Keratinocyte (primary cell): ENCODE measurements at regions not wholly inside any gene's neighbourhood (a gene's known extent, or its start where the extent isn't known, plus 50 kb on each side); places are given as distances from the start of the nearest gene placed in this dataset.

Source experiments
- DNase-seq: peaks from one replicate; pipeline ENCODE4 v3.0.0-alpha.2; 2011; ENCODE audit warnings: low read depth, missing footprints, low spot score
- FAIRE-seq: peaks from 2 replicates; lab custom pipeline; 2011; peaks lifted over from hg19 to GRCh38; lab: Jason Lieb, UNC
- H2AFZ ChIP-seq: 2 replicates; pipeline ENCODE4 v1.6.0; 2012; ENCODE audit warnings: low read length, control low read depth, inconsistent platforms; ENCODE audit not compliant: control insufficient read depth
- H3K27ac ChIP-seq: 2 replicates; pipeline ENCODE4 v1.5.1; 2011; ENCODE audit warnings: low read length; ENCODE audit not compliant: control insufficient read depth, insufficient read depth
- H3K27me3 ChIP-seq: 3 replicates; pipeline ENCODE4 v1.6.0; 2011; ENCODE audit warnings: low read length; ENCODE audit not compliant: control insufficient read depth, insufficient read depth; ENCODE audit errors: extremely low read depth
- H3K36me3 ChIP-seq, 2 experiments: 2 replicates in 1 of 2; 3 replicates in 1 of 2; pipeline ENCODE4 v1.5.1; 2011; ENCODE audit warnings: low read length in 2 of 2, mild to moderate bottlenecking in 1 of 2; ENCODE audit not compliant: control insufficient read depth in 2 of 2, insufficient read depth in 2 of 2; ENCODE audit errors: extremely low read depth in 1 of 2
- H3K4me1 ChIP-seq: 3 replicates; pipeline ENCODE4 v1.5.1; 2011; ENCODE audit warnings: low read length; ENCODE audit not compliant: control insufficient read depth, insufficient read depth; ENCODE audit errors: extremely low read depth
- H3K4me2 ChIP-seq: 3 replicates; pipeline ENCODE4 v1.6.0; 2011; ENCODE audit warnings: low read depth, low read length; ENCODE audit not compliant: control insufficient read depth, insufficient read depth; ENCODE audit errors: extremely low read depth
- H3K4me3 ChIP-seq, 3 experiments: fragments of 200-600 bp in 1 of 3; sonication (generic) in 1 of 3; 2 replicates in 2 of 3; 3 replicates in 1 of 3; pipeline ENCODE4 v1.5.1; 2011 to 2016; ENCODE audit warnings: low read length in 3 of 3, mild to moderate bottlenecking in 3 of 3, control low read depth in 2 of 3, inconsistent platforms in 1 of 3, low read depth in 1 of 3, mixed read lengths in 1 of 3, mixed run types in 1 of 3, moderate library complexity in 1 of 3; ENCODE audit not compliant: control insufficient read depth in 2 of 3, insufficient read depth in 2 of 3; ENCODE audit errors: extremely low read depth in 1 of 3
- H3K79me2 ChIP-seq: 2 replicates; pipeline ENCODE4 v1.6.0; 2012; ENCODE audit warnings: low read length; ENCODE audit not compliant: control insufficient read depth, insufficient read depth
- H3K9ac ChIP-seq: 3 replicates; pipeline ENCODE4 v1.6.0; 2011; ENCODE audit warnings: low read length; ENCODE audit not compliant: control insufficient read depth, insufficient read depth; ENCODE audit errors: extremely low read depth
- H3K9me1 ChIP-seq: 3 replicates; pipeline ENCODE4 v1.6.0; 2011; ENCODE audit warnings: low read length; ENCODE audit not compliant: control insufficient read depth, insufficient read depth; ENCODE audit errors: extremely low read depth
- H3K9me3 ChIP-seq: 2 replicates; pipeline ENCODE4 v1.5.1; 2012; ENCODE audit warnings: low read depth, low read length; ENCODE audit not compliant: control insufficient read depth
- H4K20me1 ChIP-seq: 3 replicates; pipeline ENCODE4 v1.6.0; 2011; ENCODE audit warnings: low read length; ENCODE audit not compliant: control insufficient read depth, insufficient read depth; ENCODE audit errors: extremely low read depth
- CTCF ChIP-seq, 3 experiments: IDR thresholded peaks in 1 of 3; conservative IDR thresholded peaks in 1 of 3; optimal IDR thresholded peaks in 1 of 3; 2 replicates in 2 of 3; 3 replicates in 1 of 3; pipeline versions ENCODE3 to v1.5.1; 2011; ENCODE audit warnings: low read length in 3 of 3, mild to moderate bottlenecking in 3 of 3, moderate library complexity in 2 of 3, control low read depth in 1 of 3, inconsistent platforms in 1 of 3; ENCODE audit not compliant: insufficient read depth in 2 of 3; ENCODE audit errors: extremely low read depth in 1 of 3
- EZH2 ChIP-seq: IDR thresholded peaks from one replicate; pipeline ENCODE4 v1.6.1; 2012; ENCODE audit warnings: inconsistent platforms, mild to moderate bottlenecking, low read length, moderate library complexity
- dilution Hi-C: fragments of 300-500 bp; cut with MboI; formaldehyde crosslinking; loops from one replicate; pipeline ENCODE4 v1.7.0; 2020; ENCODE audit warnings: low sequenced_read_pairs; ENCODE audit not compliant: extremely low pct_ligation_motif_present

GRCh38 chr6:134446218-134446848, 128.4 kb upstream of the SGK1 start:
- Histone ChIP-seq H3K27ac (peak overlapping the region; percentile 59), H4K20me1 (no peaks in the 10 kb centered on the region), H3K4me1 (peaks cover 27% of the 10 kb centered on the region), H3K36me3 (no peaks in the 10 kb centered on the region), H3K9me1 (no peaks in the 10 kb centered on the region), H3K4me3 (no peak overlapping the region), H3K27me3 (no peaks in the 10 kb centered on the region), H3K4me2 (no peak overlapping the region), H3K9me3 (no peaks in the 10 kb centered on the region), H3K79me2 (no peaks in the 10 kb centered on the region), H3K9ac (peak overlapping the region; percentile 24), H2AFZ (no peak overlapping the region)
- peak in 1 of 3 experiments; percentile 4 for TF ChIP-seq CTCF (optimal IDR thresholded peaks at IDR 0.05 in 1 of 3, IDR thresholded peaks at IDR 0.05 in 1 of 3, conservative IDR thresholded peaks at IDR 0.05 in 1 of 3; ENCODE audit: extremely low read depth in 1 of 3, insufficient read depth in 2 of 3, low read length in 3 of 3)
- TF ChIP-seq EZH2 = no peak
- FAIRE-seq = peak; percentile 82
- no peak for DNase-seq
- dilution Hi-C loops = no loop called here

- Histone ChIP-seq H3K36me3 (no peaks in the 10 kb centered on the region), H3K4me3 (no peak overlapping the region), H3K79me2 (no peaks in the 10 kb centered on the region), H3K4me1 (peaks cover 18% of the 10 kb centered on the region), H4K20me1 (no peaks in the 10 kb centered on the region), H3K4me2 (no peak overlapping the region), H3K9ac (no peak overlapping the region), H3K9me3 (no peaks in the 10 kb centered on the region), H3K27ac (no peak overlapping the region), H2AFZ (no peak overlapping the region), H3K9me1 (no peaks in the 10 kb centered on the region), H3K27me3 (no peaks in the 10 kb centered on the region)
- TF ChIP-seq EZH2 (no peak), CTCF (optimal IDR thresholded peaks at IDR 0.05 in 1 of 3, IDR thresholded peaks at IDR 0.05 in 1 of 3, conservative IDR thresholded peaks at IDR 0.05 in 1 of 3; ENCODE audit: extremely low read depth in 1 of 3, insufficient read depth in 2 of 3, low read length in 3 of 3) (no peak)
- dilution Hi-C loops = no loop called here
- no peak for FAIRE-seq
- no peak for DNase-seq
Measured at GRCh38 chr6:134443009-134443408, 125.1 kb upstream of the SGK1 start.
